GM23338 (cell line): ENCODE measurements at regions not wholly inside any gene's neighbourhood (a gene's known extent, or its start where the extent isn't known, plus 50 kb on each side); places are given as distances from the start of the nearest gene placed in this dataset.
A peak's percentile ranks its signal among the peaks of the same experiment; 100 is the strongest.

Experiments
- ATAC-seq: fragments of 200-7000 bp; cut with Tn5 transposase; 3 replicates; pipeline ENCODE4 v1.9.1; 2020
- DNase-seq: peaks from one replicate; pipeline ENCODE4 v3.0.0-alpha.2; 2015; ENCODE audit warnings: low spot score
- H2AFZ ChIP-seq: fragments of 200-600 bp; sonication (generic); 2 replicates; pipeline ENCODE4 v1.8.0; 2016; ENCODE audit warnings: antibody characterized with exemption, mild to moderate bottlenecking, moderate library complexity
- H3F3A ChIP-seq: fragments of 200-600 bp; sonication (generic); replicated peaks from 2 replicates; pipeline ENCODE4 v1.8.0; 2017; ENCODE audit warnings: antibody characterized with exemption, mixed run types, low read depth
- H3K27ac ChIP-seq: fragments of 200-600 bp; sonication (generic); 2 replicates; pipeline ENCODE4 v1.6.1; 2016; ENCODE audit warnings: low read depth
- H3K27me3 ChIP-seq: fragments of 200-600 bp; sonication (generic); 2 replicates; pipeline ENCODE4 v1.8.0; 2016; ENCODE audit warnings: mild to moderate bottlenecking, mixed run types, moderate library complexity; ENCODE audit not compliant: insufficient read depth
- H3K36me3 ChIP-seq: fragments of 200-600 bp; sonication (generic); 2 replicates; pipeline ENCODE4 v1.8.0; 2016; ENCODE audit warnings: mild to moderate bottlenecking; ENCODE audit not compliant: insufficient read depth
- H3K4me1 ChIP-seq: fragments of 200-600 bp; sonication (generic); 2 replicates; pipeline ENCODE4 v1.8.0; 2016; ENCODE audit warnings: mild to moderate bottlenecking, moderate library complexity; ENCODE audit not compliant: insufficient read depth
- H3K4me2 ChIP-seq: fragments of 200-600 bp; sonication (generic); 2 replicates; pipeline ENCODE4 v1.7.1; 2017; ENCODE audit warnings: mixed run types
- H3K4me3 ChIP-seq: fragments of 200-600 bp; sonication (generic); 2 replicates; pipeline ENCODE4 v1.6.1; 2016; ENCODE audit warnings: mixed run types
- H3K79me2 ChIP-seq: fragments of 200-600 bp; sonication (generic); replicated peaks from 2 replicates; pipeline ENCODE4 v1.8.0; 2017; ENCODE audit warnings: mild to moderate bottlenecking; ENCODE audit not compliant: insufficient read depth
- H3K9me2 ChIP-seq: fragments of 200-600 bp; sonication (generic); 2 replicates; pipeline ENCODE4 v1.8.0; 2017; ENCODE audit not compliant: insufficient read depth
- H4K20me1 ChIP-seq: fragments of 200-600 bp; sonication (generic); replicated peaks from 2 replicates; pipeline ENCODE4 v1.8.0; 2017; ENCODE audit warnings: mild to moderate bottlenecking; ENCODE audit not compliant: insufficient read depth
- H3K27ac Mint-ChIP-seq: 2 replicates; pipeline ENCODE4 v1.8.0; 2020; ENCODE audit warnings: inconsistent platforms, mild to moderate bottlenecking, moderate library complexity, mixed read lengths
- H3K27me3 Mint-ChIP-seq: 3 replicates; pipeline ENCODE4 v1.8.0; 2022; ENCODE audit warnings: low read depth, mild to moderate bottlenecking, moderate library complexity, mixed read lengths, inconsistent platforms; ENCODE audit not compliant: insufficient read depth, poor library complexity
- H3K36me3 Mint-ChIP-seq: 3 replicates; pipeline ENCODE4 v1.8.0; 2021; ENCODE audit warnings: low read depth, mild to moderate bottlenecking, inconsistent platforms, moderate library complexity, mixed read lengths
- H3K4me1 Mint-ChIP-seq: 3 replicates; pipeline ENCODE4 v1.8.0; 2020; ENCODE audit warnings: mild to moderate bottlenecking, inconsistent platforms, mixed read lengths
- H3K4me3 Mint-ChIP-seq: 3 replicates; pipeline ENCODE4 v1.8.0; 2021; ENCODE audit warnings: moderate library complexity, mild to moderate bottlenecking, inconsistent platforms, mixed read lengths
- H3K9me3 Mint-ChIP-seq: 3 replicates; pipeline ENCODE4 v1.8.0; 2020; ENCODE audit warnings: moderate library complexity, mild to moderate bottlenecking, inconsistent platforms, mixed read lengths
- EZH2phosphoT487 ChIP-seq: fragments of 200-600 bp; sonication (generic); IDR thresholded peaks from one replicate; pipeline ENCODE4 v1.8.1; 2018; ENCODE audit warnings: antibody characterized with exemption; ENCODE audit not compliant: unreplicated experiment
- JUNB ChIP-seq: IDR thresholded peaks from one replicate; pipeline ENCODE4 v1.6.1; 2016; ENCODE audit warnings: antibody characterized with exemption; ENCODE audit not compliant: unreplicated experiment
- ZNF331 ChIP-seq: fragments of 250-450 bp; sonication (Bioruptor Pico); IDR thresholded peaks from 2 replicates; pipeline ENCODE4 v1.5.0; 2020; ENCODE audit warnings: low read depth, mild to moderate bottlenecking, moderate library complexity
- ZNF462 ChIP-seq: fragments of 250-450 bp; sonication (Bioruptor Pico); IDR thresholded peaks from 2 replicates; pipeline ENCODE4 v1.5.0; 2020; ENCODE audit warnings: mild to moderate bottlenecking, moderate library complexity

DNA sequence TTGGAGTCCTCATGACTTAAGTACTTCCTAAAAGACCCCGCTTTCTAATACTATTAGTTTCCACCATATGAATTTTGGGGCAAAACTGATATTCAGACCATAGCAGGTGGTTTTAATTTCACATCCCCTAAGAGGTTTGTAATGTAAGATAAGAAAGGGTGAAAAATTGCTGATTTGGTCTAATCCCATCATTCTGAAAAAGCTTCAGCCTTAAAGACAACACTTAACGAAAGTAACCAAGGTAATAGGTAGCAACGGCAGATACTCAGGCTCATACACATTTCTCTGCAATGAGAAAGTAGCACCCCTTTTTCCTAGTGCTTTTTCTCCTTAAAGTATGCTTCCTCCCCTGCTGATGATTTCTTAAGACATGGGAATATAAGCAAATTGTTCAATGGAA lies 376.9 kb upstream of the LYPLAL1 start (continued):
- TF ChIP-seq ZNF462 (CRISPR knock-in tag) = no peak

DNA sequence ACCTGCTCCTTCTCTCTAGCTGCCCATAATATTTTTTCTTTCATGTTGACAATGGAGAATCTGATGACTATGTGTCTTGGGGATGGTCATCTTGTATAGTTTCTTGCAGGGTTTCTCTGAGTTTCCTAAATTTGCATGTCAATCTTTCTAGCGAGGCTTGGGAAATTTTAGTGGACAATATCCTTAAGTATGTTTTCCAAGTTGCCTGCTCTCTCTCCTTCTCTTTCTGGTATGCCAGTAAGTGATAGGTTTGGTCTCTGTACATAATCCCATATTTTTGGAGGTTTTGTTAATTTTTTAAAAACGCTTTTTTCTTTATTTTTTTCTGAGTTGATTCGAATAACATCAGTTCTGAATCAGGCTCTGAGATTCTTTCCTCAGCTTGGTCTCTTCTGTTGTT lies 370.9 kb upstream of the LYPLAL1 start:
- Histone ChIP-seq H3K27ac (no peak overlapping the region), H3K4me1 (0 out of 2 replicates have a peak, but pooled peaks cover 4% of the 10 kb centered on the region), H3K79me2 (no peaks in the 10 kb centered on the region), H3K27me3 (no peaks in the 10 kb centered on the region), H3F3A (no peaks in the 10 kb centered on the region), H3K4me2 (no peak overlapping the region), H4K20me1 (no peaks in the 10 kb centered on the region), H2AFZ (no peak overlapping the region), H3K9me2 (0 out of 2 replicates have a peak, but pooled peaks cover 3% of the 10 kb centered on the region), H3K4me3 (no peak overlapping the region), H3K36me3 (no peaks in the 10 kb centered on the region)
- Mint-ChIP-seq H3K36me3 (no peaks in the 10 kb centered on the region), H3K4me1 (peaks cover 5% of the 10 kb centered on the region; the same call in 2 of the 3 replicates), H3K27me3 (no peaks in the 10 kb centered on the region), H3K27ac (0 out of 2 replicates have a peak overlapping the region, but pooled peaks have one; percentile 46), H3K9me3 (no peaks in the 10 kb centered on the region), H3K4me3 (no peak overlapping the region)
- TF ChIP-seq JUNB (no peak), EZH2phosphoT487 (no peak), ZNF331 (CRISPR knock-in tag) (no peak)
- ATAC-seq (no peak), DNase-seq (no peak)
